SK-N-MC (cell line): ENCODE measurements at regions not wholly inside any gene's neighbourhood (a gene's known extent, or its start where the extent isn't known, plus 50 kb on each side); places are given as distances from the start of the nearest gene placed in this dataset.

ENCODE experiments used
- EZH2 ChIP-seq: fragments of 200-600 bp; sonication (generic); IDR thresholded peaks from one replicate; pipeline ENCODE4 v1.6.1; 2017; ENCODE audit warnings: antibody characterized with exemption
- POLR2AphosphoS5 ChIP-seq: IDR thresholded peaks from 2 replicates; pipeline ENCODE4 v1.6.1; 2012; ENCODE audit warnings: mild to moderate bottlenecking, low read depth, low read length, borderline replicate concordance

- TF ChIP-seq POLR2AphosphoS5 (no peak), EZH2 (no peak)
Observed at GRCh38 chr5:42020788-42021530, 95.9 kb downstream of the FBXO4 start.
